ENCODE measurements at regions not wholly inside any gene's neighbourhood (a gene's known extent, or its start where the extent isn't known, plus 50 kb on each side); places are given as distances from the start of the nearest gene placed in this dataset.

DNA sequence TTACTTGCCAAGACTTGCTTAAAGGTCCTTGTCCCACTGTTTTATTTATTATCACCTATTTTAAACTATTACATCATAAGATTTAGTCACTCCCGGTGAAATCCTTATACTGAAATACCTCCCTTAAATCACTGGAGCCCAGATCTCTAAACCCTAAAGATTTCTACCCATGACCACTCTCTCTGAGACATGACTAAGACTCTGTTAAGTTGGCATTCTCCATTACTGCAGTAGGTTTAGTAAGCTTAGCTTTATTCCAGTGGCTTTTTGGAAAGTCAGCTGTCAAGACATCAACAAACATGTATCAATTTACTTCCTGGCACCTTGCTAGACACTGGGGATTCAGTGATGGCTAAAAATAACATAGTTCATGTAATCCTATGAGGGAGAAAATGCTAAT is 874.2 kb downstream of the KCNMA1 start:
- TF ChIP-seq, protein P1, sequence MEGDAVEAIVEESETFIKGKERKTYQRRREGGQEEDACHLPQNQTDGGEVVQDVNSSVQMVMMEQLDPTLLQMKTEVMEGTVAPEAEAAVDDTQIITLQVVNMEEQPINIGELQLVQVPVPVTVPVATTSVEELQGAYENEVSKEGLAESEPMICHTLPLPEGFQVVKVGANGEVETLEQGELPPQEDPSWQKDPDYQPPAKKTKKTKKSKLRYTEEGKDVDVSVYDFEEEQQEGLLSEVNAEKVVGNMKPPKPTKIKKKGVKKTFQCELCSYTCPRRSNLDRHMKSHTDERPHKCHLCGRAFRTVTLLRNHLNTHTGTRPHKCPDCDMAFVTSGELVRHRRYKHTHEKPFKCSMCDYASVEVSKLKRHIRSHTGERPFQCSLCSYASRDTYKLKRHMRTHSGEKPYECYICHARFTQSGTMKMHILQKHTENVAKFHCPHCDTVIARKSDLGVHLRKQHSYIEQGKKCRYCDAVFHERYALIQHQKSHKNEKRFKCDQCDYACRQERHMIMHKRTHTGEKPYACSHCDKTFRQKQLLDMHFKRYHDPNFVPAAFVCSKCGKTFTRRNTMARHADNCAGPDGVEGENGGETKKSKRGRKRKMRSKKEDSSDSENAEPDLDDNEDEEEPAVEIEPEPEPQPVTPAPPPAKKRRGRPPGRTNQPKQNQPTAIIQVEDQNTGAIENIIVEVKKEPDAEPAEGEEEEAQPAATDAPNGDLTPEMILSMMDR (IDR thresholded peaks at IDR 0.05; ENCODE audit: control insufficient read depth, insufficient read depth, low read depth, low read length, missing control alignments) = no peak
- no peak for DNase-seq (ENCODE audit: low read depth)
- H3K4me3 ChIP-seq (ENCODE audit: control insufficient read depth, low read depth, low read length) = no peak overlapping the region

DNA sequence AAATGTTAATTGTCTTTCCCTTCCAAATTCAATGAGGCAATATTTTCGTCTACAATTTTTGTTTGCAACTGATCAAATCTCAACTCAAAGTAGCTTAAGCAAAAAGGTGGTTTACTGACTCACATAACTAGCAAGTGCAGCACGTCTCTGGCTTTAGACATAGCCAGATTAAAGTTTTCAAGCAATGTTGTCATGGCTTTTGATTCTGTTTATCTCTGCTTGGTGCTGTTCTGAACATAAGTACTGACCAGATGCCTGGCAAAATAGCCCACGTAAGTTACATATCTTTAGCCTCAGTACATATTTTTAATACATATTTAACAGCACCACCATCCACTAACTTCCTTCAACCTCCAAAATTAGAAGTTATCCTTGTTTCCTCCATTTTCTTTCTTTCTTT is 877.9 kb downstream of the KCNMA1 start:
- DNase-seq (ENCODE audit: low read depth) = no peak
- TF ChIP-seq, protein P1 (IDR thresholded peaks at IDR 0.05; ENCODE audit: control insufficient read depth, insufficient read depth, low read depth, low read length, missing control alignments) = no peak
- H3K4me3 ChIP-seq (ENCODE audit: control insufficient read depth, low read depth, low read length) = no peak overlapping the region

DNA sequence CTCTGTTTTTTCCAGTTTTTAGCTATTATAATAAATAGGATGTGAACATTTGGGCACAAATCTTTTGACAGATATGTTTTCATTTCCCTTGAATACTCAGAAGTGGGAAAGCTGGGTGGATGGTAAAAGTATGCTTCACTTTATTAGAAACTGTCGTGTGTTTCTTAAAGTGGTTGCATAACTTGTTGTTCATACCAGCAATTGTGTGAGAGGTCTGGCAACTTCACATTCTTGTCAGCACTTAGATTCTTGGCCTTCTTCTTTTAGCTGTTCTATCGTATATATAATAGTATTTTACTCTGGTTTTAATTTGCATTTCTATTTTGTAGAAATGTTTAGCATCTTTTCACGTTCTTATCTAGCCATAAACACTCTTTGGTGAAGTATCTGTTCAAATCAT is 894.4 kb downstream of the KCNMA1 start:
- H3K4me3 ChIP-seq (ENCODE audit: control insufficient read depth, low read depth, low read length) = no peak overlapping the region
- no peak for DNase-seq (ENCODE audit: low read depth)
- TF ChIP-seq, protein P1 (IDR thresholded peaks at IDR 0.05; ENCODE audit: control insufficient read depth, insufficient read depth, low read depth, low read length, missing control alignments) = no peak

DNA sequence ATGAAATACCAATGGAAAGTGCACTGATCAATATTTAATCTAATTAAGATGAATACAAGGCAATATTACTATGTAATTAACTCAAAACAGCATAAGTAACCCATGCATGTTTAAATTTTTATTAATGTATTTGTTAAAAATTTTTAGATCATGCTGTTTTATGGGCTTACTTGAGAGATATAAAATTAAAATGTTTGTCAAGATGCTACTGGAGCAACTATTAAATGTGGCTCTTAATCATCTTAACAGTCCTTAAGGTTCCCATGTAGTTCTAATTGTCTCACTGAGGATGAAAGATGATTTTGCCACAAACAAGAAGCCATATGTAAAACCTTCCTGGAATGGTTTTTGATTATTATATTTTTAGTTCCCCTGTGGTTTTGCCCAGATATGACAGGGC is 897.1 kb downstream of the KCNMA1 start:
- no peak overlapping the region for H3K4me3 ChIP-seq (ENCODE audit: control insufficient read depth, low read depth, low read length)
- no peak for DNase-seq (ENCODE audit: low read depth)
- TF ChIP-seq, protein P1 (IDR thresholded peaks at IDR 0.05; ENCODE audit: control insufficient read depth, insufficient read depth, low read depth, low read length, missing control alignments) = no peak

DNA sequence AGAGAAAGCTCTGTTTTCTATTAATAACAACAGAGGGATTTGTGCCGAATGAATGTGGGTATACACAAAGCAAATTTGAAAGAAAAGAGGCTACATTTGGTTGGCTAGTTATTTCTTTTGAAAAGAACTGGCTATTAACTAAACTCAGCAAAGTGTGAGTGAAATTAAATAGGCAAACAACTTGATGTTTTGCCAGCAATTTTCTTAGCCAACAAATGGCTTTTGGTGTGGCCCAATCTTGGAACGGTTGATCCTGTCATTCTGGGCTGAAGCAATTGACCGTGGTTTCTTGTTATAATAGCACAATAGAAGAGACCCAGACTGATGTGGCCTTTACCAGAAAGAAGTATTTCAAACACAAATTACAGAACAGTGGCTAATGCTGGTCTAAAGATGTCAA is 898.6 kb downstream of the KCNMA1 start:
- no peak overlapping the region for H3K4me3 ChIP-seq (ENCODE audit: control insufficient read depth, low read depth, low read length)
- DNase-seq (ENCODE audit: low read depth) = no peak
- TF ChIP-seq, protein P1 (IDR thresholded peaks at IDR 0.05; ENCODE audit: control insufficient read depth, insufficient read depth, low read depth, low read length, missing control alignments) = no peak

DNA sequence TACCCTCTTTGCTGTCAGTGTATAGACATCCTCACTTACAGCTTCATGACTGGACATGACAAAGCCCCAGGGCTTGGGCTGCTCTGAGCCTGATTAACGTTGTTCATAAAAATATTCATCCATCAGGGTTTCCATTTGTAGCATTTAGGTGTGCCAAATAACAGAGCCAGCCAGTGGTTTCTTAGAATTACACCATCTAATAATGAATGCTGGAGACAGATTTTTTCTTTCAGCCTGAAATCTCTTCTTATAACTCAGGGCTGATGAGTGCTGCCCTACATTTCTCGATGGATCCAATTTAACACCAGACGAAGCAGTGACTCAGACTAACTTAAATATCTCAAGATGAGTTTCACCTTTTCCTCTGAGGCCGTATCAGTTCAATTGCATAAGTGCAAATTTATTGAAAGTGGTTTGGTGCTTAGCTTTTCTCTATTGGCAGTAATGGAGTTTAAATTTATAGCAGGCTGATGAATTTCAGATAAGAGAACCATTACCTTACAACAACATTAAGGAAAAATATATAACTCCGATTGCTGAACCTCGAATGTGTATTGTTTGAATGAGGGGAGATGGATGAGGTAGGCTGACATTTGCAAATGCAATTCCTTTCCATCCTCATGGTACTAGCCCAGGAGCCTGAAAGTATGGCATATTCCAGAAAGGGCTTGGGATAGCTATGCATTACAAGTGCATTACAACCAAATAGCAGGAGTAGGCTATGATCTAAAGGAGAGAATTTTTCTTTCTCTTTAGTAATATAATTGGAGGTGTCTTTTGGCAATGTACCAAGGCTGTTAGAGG is 900.6 kb downstream of the KCNMA1 start:
- TF ChIP-seq, protein P1 (IDR thresholded peaks at IDR 0.05; ENCODE audit: control insufficient read depth, insufficient read depth, low read depth, low read length, missing control alignments) = no peak
- H3K4me3 ChIP-seq (ENCODE audit: control insufficient read depth, low read depth, low read length) = no peak overlapping the region
- peak; percentile 18 for DNase-seq (ENCODE audit: low read depth)
